ENCODE measurements at regions not wholly inside any gene's neighbourhood (a gene's known extent, or its start where the extent isn't known, plus 50 kb on each side); places are given as distances from the start of the nearest gene placed in this dataset.

- no peak for DNase-seq
Measured at GRCh38 chrX:122434942-122435341, 749.1 kb upstream of the GRIA3 start.

- DNase-seq, result no peak
Measured at GRCh38 chrX:122439831-122440230, 744.2 kb upstream of the GRIA3 start.

DNA sequence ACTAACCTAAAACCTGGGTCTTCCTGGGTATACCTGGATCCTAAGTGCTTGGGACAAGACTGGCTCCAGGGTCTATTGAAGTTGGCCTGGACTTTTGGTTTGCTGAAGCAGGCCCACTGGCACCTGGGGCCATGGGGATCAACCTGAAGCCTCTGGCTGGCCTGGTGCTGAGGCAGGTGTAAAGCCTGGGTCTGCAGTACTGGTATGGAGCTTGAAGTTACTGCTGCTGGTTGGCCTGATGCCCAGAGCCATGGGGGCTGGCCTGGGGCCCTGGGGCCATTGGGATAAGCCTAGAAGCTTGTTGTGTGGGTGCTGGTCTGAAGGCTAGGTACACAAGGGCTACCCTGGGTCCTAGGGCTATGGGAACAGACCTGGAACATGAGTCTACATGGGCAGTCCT, 743.2 kb upstream of the GRIA3 start:
- no peak for DNase-seq

DNA sequence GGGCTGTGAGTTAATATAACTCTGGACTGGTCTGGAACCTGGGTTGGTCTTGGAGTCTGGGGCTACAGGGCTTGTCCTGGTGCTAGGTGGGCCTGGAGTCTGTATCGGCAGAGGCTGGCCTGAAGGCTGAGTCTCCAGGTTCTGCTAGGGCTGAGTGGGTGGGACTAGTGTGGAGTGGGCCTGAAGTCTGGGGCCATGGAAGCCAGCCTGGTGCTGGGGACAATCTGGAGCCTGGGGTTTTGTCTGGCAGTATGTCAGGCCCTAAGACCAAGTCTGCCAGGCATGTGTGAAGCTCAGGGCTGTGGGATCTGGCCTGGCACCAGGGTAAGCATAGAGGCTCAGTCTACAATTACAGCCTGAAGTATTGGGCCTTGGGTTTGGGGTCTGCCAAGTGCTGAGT, 742.6 kb upstream of the GRIA3 start:
- DNase-seq, result no peak

DNA sequence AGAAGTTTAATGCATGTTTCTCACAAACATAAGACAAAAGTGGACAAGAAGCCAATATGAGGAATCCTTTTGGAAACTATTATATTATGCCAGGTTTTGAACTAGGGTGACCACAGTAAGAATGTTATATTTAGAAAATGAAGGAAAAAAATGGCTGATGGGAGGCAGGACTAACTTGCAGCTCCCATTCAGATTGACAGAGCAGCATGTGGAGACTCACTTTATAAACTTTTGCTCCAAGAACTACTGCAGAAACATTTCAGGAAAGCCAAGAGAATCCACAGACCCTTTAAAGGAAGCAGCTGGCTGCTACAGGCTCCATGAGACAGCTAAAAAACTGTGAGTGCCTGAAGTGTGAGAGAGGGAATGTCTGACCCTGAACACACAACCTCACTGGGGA, 738.6 kb upstream of the GRIA3 start:
- no peak for DNase-seq

- no peak for DNase-seq
Measured at GRCh38 chrX:122464341-122464740, 719.7 kb upstream of the GRIA3 start.

- no peak for DNase-seq
Measured at GRCh38 chrX:122475306-122475705, 708.8 kb upstream of the GRIA3 start.

DNA sequence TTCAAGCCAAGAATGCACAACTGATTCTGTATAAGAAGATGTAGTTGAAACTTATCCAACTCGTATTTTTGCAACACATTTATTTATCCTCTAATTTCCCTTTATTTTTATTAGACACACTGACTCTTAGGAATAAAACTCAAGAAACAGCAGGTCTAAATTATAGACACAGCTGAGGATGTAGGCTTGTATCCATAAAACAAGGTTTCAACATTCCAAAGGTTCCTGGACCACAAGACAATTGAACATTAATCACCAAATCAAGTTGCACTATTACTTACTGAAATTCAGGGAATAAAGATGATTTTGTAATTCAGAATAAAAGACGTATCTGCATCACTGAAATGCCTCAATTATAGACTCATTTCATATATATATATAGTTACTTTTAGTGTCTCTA, 683.5 kb upstream of the GRIA3 start:
- DNase-seq, result no peak

DNA sequence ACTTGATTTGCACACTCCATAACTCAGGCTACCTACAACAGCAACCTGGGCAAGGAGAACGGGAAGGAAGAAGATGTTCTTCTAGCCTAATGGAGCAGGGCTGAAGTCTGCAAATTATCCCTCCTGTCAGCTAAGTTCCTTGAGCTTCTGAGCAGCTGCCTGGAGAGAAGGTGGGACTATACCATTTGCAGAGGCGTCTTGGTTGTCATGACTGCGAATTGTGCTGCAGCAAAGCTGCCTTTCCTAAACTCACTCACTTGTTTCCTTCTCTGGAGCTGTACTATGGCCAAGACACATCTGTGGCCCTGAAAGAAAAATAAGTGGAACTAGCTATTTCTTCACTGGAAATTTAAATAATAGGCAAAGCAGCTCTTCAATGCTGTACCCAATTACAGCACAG, 682.4 kb upstream of the GRIA3 start:
- DNase-seq, result no peak

GRCh38 chrX:122504026-122504425, 680.1 kb upstream of the GRIA3 start:
- no peak for DNase-seq

GRCh38 chrX:122512561-122513072, 671.5 kb upstream of the GRIA3 start:
- DNase-seq, result no peak

DNA sequence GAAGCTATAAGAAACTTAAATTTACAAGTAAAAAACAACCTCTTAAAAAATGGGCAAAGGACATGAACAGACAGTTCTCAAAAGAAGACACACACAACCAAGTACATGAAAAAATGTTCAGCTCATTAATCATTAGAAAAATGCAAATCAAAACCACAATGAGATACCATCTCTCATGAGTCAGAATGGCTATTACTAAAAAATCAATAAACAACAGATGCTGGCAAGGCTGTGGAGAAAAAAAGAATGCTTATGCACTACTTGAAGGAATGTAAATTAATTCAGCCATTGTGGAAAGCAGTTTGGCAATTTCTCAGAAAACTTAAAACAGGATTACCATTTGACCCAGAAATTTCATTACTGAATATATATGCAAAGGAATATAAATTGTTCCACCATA, 666.3 kb upstream of the GRIA3 start:
- DNase-seq, result no peak

DNA sequence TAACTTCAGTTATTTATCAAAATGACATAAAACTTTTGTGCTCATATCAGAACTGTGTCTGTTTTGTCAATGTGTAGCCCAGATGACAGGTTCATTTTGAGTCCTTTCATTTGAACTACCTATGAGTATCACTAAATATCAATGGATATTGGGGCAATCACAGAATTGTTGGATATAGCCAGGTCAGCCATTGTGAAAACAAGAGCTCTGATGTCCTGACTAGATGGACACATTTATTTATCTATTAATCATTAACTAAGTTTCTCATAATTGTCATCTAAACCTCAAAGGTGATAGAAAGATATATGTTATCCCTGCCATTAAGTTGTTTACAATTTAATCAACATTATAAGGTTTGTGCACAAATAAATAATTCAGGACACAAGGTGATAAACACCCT, 638.3 kb upstream of the GRIA3 start:
- DNase-seq, result no peak

- no peak for DNase-seq
Measured at GRCh38 chrX:122546269-122546668, 637.8 kb upstream of the GRIA3 start.

DNA sequence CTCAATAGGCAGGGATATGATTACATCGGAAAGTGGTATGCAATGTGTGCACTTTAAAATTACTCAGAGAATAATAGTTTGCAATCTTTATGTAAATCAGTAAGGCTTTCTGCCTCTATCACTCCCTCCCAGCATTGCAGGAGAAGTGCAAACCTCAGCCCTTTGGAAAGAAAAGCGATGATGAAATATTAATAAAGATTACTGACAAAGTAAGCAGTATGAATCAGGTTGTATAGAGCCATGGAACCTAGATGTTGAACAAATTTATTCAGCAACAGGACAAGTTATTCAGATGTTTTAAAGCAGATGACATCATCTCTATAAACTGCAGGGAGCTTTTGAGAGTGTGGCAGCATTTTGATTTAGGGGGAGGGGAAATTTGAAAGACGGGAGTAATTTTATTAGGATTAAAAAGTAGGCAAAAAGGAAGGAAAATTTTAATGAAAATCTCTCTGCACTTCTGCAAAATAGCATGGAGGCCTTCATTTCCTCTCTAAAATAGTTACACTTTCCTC, 631.7 kb upstream of the GRIA3 start:
- no peak for DNase-seq

DNA sequence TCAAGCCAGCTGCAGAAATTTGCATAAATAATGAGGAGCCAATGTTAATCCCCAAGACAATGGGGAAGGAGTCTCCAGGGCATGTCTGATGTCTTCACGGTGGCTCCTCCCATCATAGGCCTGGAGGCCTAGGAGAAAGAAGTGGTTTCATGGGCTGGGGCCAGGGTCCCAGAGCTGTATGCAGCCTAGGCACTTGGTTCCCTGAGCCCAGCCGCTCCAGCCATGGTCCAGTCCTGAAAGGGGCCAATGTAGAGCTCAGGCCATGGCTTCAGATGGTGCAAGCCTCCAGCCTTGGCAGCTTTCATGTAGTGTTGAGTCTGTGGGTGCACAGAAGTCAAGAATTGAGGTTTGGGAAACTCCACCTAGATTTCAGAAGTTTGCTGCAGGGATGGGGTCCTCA, 628.2 kb upstream of the GRIA3 start:
- no peak for DNase-seq

GRCh38 chrX:122565952-122566351, 618.1 kb upstream of the GRIA3 start:
- DNase-seq, result no peak

GRCh38 chrX:122566401-122566800, 617.7 kb upstream of the GRIA3 start:
- no peak for DNase-seq

- no peak for DNase-seq
Measured at GRCh38 chrX:122567911-122568310, 616.2 kb upstream of the GRIA3 start.

DNA sequence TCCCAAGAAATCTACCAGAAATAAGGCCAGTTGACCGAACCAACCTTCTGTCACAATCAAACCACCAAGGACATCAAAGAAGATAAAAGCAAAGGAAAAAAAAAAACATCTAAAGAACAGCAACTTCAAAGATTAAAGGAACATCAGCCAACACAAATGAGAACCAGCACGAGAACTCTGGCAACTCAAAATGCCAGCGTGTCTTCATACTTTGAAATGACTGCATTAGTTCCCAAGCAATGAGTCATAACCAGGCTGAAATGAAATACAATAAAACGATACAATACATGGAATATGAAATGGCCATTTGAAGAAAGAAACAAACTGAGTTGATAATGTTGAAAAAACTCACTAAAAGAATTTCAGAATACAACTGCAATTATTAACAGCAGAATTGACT, 611.6 kb upstream of the GRIA3 start:
- no peak for DNase-seq

- no peak for DNase-seq
Measured at GRCh38 chrX:122579036-122579435, 605.0 kb upstream of the GRIA3 start.

- no peak for DNase-seq
Measured at GRCh38 chrX:122579526-122579925, 604.6 kb upstream of the GRIA3 start.

DNA sequence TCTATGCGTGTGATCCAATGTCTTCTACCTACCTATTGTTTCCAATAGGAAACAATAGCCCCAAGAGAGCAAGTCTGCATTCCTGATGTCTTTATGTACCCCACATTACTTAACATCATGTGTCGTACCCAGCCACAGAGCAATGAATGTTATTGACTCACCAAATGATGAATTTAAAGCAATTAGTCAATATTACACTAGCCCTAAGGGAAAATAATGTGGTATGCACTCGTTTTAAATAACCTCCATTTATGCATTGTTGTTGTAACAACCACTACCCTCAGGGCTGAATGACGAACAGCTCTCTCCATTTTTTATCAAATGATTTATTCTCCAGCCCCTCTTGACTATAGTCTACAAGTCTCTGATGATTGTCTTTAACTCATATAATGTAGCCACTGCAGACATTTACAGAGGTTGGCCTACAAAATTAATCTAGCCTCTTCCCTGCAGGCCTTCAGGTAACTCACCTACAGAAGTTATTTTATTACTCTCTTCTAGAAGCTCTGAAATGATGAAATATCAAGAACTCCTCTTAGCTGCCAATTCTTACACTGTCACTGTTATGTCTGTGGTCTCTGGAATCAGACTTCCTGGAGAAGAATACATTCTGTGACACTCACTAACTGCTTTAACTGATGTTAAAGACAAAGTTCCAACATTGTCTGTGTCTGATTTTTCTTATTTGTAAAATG, 601.7 kb upstream of the GRIA3 start:
- DNase-seq, result no peak

DNA sequence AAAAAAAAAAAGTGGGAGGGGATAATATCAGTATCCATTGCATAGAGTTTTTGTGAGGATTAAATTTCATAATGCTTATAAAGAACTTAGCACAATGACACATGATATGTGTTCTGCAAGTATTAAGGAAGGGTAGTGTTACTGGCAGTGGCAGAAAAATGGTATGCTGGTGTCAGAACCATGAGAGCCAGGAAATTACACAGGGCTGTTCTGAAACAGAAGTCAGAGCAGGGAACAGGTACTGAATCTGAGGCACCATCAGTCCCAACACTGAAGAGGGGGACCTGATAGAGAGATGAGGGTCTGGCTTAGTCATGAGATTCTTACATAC, 601.1 kb upstream of the GRIA3 start:
- DNase-seq, result no peak

GRCh38 chrX:122583551-122583950, 600.5 kb upstream of the GRIA3 start:
- DNase-seq, result no peak
